ENCODE measurements at regions not wholly inside any gene's neighbourhood (a gene's known extent, or its start where the extent isn't known, plus 50 kb on each side); places are given as distances from the start of the nearest gene placed in this dataset.

DNA sequence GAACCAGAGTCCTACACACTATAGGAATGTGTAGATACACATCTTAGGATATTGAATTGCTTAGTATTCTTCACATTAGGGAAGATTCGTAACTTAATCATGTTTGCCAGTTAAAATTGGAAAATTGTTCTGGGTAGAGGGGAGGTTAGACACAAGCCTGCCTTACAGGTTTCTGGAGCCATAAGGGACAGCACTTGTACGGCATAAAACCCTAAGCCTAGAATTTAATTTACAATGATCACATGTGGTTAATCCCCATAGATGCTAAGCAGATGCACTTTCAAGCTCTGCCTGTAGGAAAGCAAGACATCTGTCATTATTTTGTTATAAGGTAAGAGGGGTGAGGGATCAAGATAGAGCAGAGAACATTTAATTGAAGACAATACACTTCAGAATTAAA, 820.7 kb downstream of the NCAM2 start:
- H3K27me3 Mint-ChIP-seq: no peaks in the 10 kb centered on the region
- no peak overlapping the region for H3K27ac Mint-ChIP-seq
- peaks cover 3% of the 10 kb centered on the region for H3K4me1 Mint-ChIP-seq (ENCODE audit: low read depth)
- no peak overlapping the region for H3K4me3 Mint-ChIP-seq (ENCODE audit: low read depth)
- H3K36me3 Mint-ChIP-seq (ENCODE audit: insufficient read depth): no peaks in the 10 kb centered on the region
- TF ChIP-seq, protein P1, sequence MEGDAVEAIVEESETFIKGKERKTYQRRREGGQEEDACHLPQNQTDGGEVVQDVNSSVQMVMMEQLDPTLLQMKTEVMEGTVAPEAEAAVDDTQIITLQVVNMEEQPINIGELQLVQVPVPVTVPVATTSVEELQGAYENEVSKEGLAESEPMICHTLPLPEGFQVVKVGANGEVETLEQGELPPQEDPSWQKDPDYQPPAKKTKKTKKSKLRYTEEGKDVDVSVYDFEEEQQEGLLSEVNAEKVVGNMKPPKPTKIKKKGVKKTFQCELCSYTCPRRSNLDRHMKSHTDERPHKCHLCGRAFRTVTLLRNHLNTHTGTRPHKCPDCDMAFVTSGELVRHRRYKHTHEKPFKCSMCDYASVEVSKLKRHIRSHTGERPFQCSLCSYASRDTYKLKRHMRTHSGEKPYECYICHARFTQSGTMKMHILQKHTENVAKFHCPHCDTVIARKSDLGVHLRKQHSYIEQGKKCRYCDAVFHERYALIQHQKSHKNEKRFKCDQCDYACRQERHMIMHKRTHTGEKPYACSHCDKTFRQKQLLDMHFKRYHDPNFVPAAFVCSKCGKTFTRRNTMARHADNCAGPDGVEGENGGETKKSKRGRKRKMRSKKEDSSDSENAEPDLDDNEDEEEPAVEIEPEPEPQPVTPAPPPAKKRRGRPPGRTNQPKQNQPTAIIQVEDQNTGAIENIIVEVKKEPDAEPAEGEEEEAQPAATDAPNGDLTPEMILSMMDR (IDR thresholded peaks at IDR 0.05; ENCODE audit: unreplicated experiment): no peak
- no peak for DNase-seq (ENCODE audit: low spot score, unreplicated experiment)
- H3K9me3 Mint-ChIP-seq (ENCODE audit: low read depth): no peaks in the 10 kb centered on the region

DNA sequence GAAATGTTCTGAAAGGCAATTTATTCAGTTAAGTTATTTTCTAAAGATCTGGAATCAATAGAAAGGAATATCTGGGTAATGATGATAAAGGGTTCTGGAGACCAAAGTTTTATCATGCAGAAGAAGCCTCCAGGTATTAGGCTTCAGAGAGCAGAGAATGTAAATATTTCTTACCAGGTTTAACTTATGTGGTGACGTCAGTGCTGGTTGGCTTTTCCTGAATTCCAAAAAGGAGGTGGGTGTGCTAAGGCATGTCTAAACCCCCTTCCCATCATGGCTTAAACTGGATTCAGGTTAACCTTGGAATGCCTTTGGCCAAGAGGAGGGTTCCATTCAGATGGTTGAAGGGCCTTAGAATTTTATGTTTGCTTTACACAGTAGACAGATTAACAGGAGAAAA, 829.9 kb downstream of the NCAM2 start:
- Mint-ChIP-seq H3K4me3 (ENCODE audit: low read depth) (no peak overlapping the region), H3K9me3 (ENCODE audit: low read depth) (no peaks in the 10 kb centered on the region), H3K36me3 (ENCODE audit: insufficient read depth) (no peaks in the 10 kb centered on the region), H3K4me1 (ENCODE audit: low read depth) (no peaks in the 10 kb centered on the region), H3K27me3 (no peaks in the 10 kb centered on the region), H3K27ac (no peak overlapping the region)
- no peak for DNase-seq (ENCODE audit: low spot score, unreplicated experiment)
- TF ChIP-seq, protein P1 (IDR thresholded peaks at IDR 0.05; ENCODE audit: unreplicated experiment): no peak

DNA sequence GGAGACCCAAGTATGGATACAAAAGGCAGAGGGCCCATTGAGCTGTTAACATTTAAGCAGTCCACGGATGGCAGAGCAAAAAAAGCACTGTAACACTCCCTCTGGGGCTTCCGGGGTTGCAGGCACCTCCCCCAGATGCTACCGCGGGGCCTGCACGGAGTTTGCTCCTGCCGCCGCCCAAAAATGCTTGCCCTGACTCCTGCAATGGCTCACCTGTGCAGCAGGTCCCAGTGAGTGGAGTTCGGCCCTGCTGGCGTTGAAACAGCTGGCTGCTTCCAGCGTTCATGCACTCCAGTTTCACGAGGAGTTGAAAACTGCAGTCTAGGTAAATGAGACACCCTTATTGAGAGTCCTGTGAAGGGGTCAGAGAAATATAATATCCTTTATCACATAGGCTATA, 832.8 kb downstream of the NCAM2 start:
- Mint-ChIP-seq H3K36me3 (ENCODE audit: insufficient read depth) (no peaks in the 10 kb centered on the region), H3K27me3 (no peaks in the 10 kb centered on the region), H3K27ac (no peak overlapping the region), H3K4me3 (ENCODE audit: low read depth) (no peak overlapping the region), H3K9me3 (ENCODE audit: low read depth) (no peaks in the 10 kb centered on the region), H3K4me1 (ENCODE audit: low read depth) (no peaks in the 10 kb centered on the region)
- TF ChIP-seq, protein P1 (IDR thresholded peaks at IDR 0.05; ENCODE audit: unreplicated experiment): no peak
- no peak for DNase-seq (ENCODE audit: low spot score, unreplicated experiment)

DNA sequence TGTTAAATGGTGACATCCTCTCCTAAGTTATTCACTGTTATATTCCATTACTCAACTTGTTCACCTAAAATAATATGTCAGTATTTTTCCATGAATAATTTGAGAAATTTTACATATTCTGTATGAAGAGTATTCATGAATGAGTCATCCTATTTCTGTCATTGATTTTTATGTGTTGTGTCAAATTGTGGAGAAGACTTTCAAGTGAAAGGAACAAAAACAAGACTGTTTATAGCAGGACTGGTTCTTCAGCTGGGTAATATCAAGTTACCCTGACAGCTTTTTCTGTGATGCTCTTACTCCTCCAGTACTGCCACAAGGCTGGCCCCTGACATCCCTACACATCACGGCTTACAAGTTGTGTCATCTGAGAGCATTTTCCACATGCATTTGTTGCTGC, 847.7 kb downstream of the NCAM2 start:
- TF ChIP-seq, protein P1 (IDR thresholded peaks at IDR 0.05; ENCODE audit: unreplicated experiment): no peak
- Mint-ChIP-seq H3K4me3 (ENCODE audit: low read depth) (no peak overlapping the region), H3K27ac (no peak overlapping the region), H3K36me3 (ENCODE audit: insufficient read depth) (no peaks in the 10 kb centered on the region), H3K4me1 (ENCODE audit: low read depth) (no peaks in the 10 kb centered on the region), H3K9me3 (ENCODE audit: low read depth) (peaks cover 7% of the 10 kb centered on the region), H3K27me3 (no peaks in the 10 kb centered on the region)
- DNase-seq (ENCODE audit: low spot score, unreplicated experiment): no peak

DNA sequence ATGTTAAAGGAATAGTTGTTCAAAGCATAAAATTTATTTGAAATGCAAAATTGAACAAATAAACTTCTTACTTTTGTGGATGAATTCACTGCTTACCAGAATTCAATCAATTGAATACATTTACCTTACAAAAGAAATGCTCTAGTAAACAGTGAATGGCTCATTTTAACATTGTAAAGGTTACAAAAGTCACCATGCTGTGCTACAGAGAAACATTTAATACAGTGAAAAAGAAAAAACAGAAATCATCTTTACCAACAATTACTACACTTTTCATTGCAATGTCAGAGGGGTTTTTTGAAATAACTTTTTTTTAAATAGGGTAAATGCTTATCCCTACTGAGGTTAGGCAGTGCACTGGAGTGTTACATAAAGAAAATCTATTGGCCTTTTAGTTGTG, 853.0 kb downstream of the NCAM2 start:
- DNase-seq (ENCODE audit: low spot score, unreplicated experiment): no peak
- Mint-ChIP-seq H3K4me1 (ENCODE audit: low read depth) (peaks cover 3% of the 10 kb centered on the region), H3K36me3 (ENCODE audit: insufficient read depth) (no peaks in the 10 kb centered on the region), H3K9me3 (ENCODE audit: low read depth) (peaks cover 6% of the 10 kb centered on the region), H3K4me3 (ENCODE audit: low read depth) (no peak overlapping the region), H3K27me3 (no peaks in the 10 kb centered on the region), H3K27ac (no peak overlapping the region)
- TF ChIP-seq, protein P1 (IDR thresholded peaks at IDR 0.05; ENCODE audit: unreplicated experiment): no peak

Data from progenitor cell of endocrine pancreas (in vitro differentiated cells).